ENCODE measurements at regions not wholly inside any gene's neighbourhood (a gene's known extent, or its start where the extent isn't known, plus 50 kb on each side); places are given as distances from the start of the nearest gene placed in this dataset.

- DNase-seq: no peak
Measured at GRCh38 chr11:10641912-10642697, 51.5 kb downstream of the IRAG1 start.

- DNase-seq: no peak
Measured at GRCh38 chr11:10641177-10641911, 52.2 kb downstream of the IRAG1 start.

- DNase-seq: no peak
Measured at GRCh38 chr11:10640308-10640707, 53.2 kb downstream of the IRAG1 start.

- DNase-seq: no peak
Measured at GRCh38 chr11:10639350-10639749, 54.2 kb downstream of the IRAG1 start.

- DNase-seq: no peak
Measured at GRCh38 chr11:10638316-10638925, 55.1 kb downstream of the IRAG1 start.

GRCh38 chr11:10637731-10638151 is 55.8 kb downstream of the IRAG1 start:
- DNase-seq: no peak

- no peak for DNase-seq
Measured at GRCh38 chr11:10634407-10634806, 59.1 kb downstream of the IRAG1 start.

GRCh38 chr11:10633261-10633660 is 60.3 kb downstream of the IRAG1 start:
- no peak for DNase-seq

- no peak for DNase-seq
Measured at GRCh38 chr11:10632483-10632882, 61.1 kb downstream of the IRAG1 start.

GRCh38 chr11:10631761-10632160 is 61.8 kb downstream of the IRAG1 start:
- DNase-seq: no peak

- DNase-seq: no peak
Measured at GRCh38 chr11:10629411-10630002, 61.0 kb upstream of the LYVE1 start.

GRCh38 chr11:10628508-10629236 is 60.2 kb upstream of the LYVE1 start:
- DNase-seq: peak in 1 of 2 experiments; percentile 9

GRCh38 chr11:10627816-10628215 is 59.4 kb upstream of the LYVE1 start:
- DNase-seq: no peak

- no peak for DNase-seq
Measured at GRCh38 chr11:10627291-10627690, 58.8 kb upstream of the LYVE1 start.

GRCh38 chr11:10625982-10626311 is 57.5 kb upstream of the LYVE1 start:
- no peak for DNase-seq

GRCh38 chr11:10625281-10625981 is 57.0 kb upstream of the LYVE1 start:
- no peak for DNase-seq

- DNase-seq: peak; percentile 31 to 36
Measured at GRCh38 chr11:10623797-10624761, 55.6 kb upstream of the LYVE1 start.

- no peak for DNase-seq
Measured at GRCh38 chr11:10622957-10623791, 54.7 kb upstream of the LYVE1 start.

GRCh38 chr11:10622108-10622507 is 53.6 kb upstream of the LYVE1 start:
- no peak for DNase-seq

GRCh38 chr11:10619131-10619680 is 50.7 kb upstream of the LYVE1 start:
- no peak for DNase-seq

All from SHP77 (cell line).